Thyroid gland (tissue), 4 donors: ENCODE measurements at regions not wholly inside any gene's neighbourhood (a gene's known extent, or its start where the extent isn't known, plus 50 kb on each side); places are given as distances from the start of the nearest gene placed in this dataset.

Experiments used
- CTCF ChIP-seq, 6 experiments: fragments of 200-600 bp in 3 of 6; fragments of 450-650 bp in 3 of 6; sonication (generic) in 3 of 6; IDR thresholded peaks; one replicate each; pipeline ENCODE4 v1.5.1; 2016 to 2019; ENCODE audit warnings: antibody characterized with exemption in 6 of 6, mild to moderate bottlenecking in 2 of 6, inconsistent platforms in 1 of 6, moderate library complexity in 1 of 6
- POLR2A ChIP-seq, 2 donors: fragments of 450-650 bp; IDR thresholded peaks; one replicate each; pipeline ENCODE4 v1.6.1; 2017; ENCODE audit warnings: antibody characterized with exemption in 2 of 2, mild to moderate bottlenecking in 2 of 2, moderate library complexity in 1 of 2

- TF ChIP-seq CTCF (IDR thresholded peaks at IDR 0.05) (no peak), POLR2A (IDR thresholded peaks at IDR 0.05) (no peak)
These were observed 81.0 kb upstream of the MAST4 start for GRCh38 chr5:66515209-66515608.
